RWPE2 (cell line): ENCODE measurements at regions not wholly inside any gene's neighbourhood (a gene's known extent, or its start where the extent isn't known, plus 50 kb on each side); places are given as distances from the start of the nearest gene placed in this dataset.
A peak's percentile ranks its signal among the peaks of the same experiment; 100 is the strongest.

ENCODE experiments used
- ATAC-seq: fragments of 200-7000 bp; cut with Tn5 transposase; 3 replicates; pipeline ENCODE4 v1.9.1; 2021; ENCODE audit warnings: low read depth
- DNase-seq: peaks from one replicate; pipeline ENCODE4 v3.0.0-alpha.2; 2020; ENCODE audit warnings: low spot score
- H3K27ac ChIP-seq: fragments of 450-650 bp; 2 replicates; pipeline ENCODE4 v1.5.1; 2017; ENCODE audit warnings: mild to moderate bottlenecking; ENCODE audit not compliant: poor library complexity, severe bottlenecking
- H3K27me3 ChIP-seq: fragments of 250-450 bp; sonication (Bioruptor Pico); 2 replicates; pipeline ENCODE4 v1.5.1; 2021; ENCODE audit warnings: mild to moderate bottlenecking, moderate library complexity; ENCODE audit not compliant: insufficient read depth, poor library complexity, severe bottlenecking
- H3K36me3 ChIP-seq: fragments of 250-450 bp; sonication (Bioruptor Pico); 2 replicates; pipeline ENCODE4 v1.5.1; 2020; ENCODE audit warnings: low read depth, mild to moderate bottlenecking, moderate library complexity
- H3K4me1 ChIP-seq: fragments of 250-450 bp; sonication (Bioruptor Pico); 2 replicates; pipeline ENCODE4 v1.5.1; 2021; ENCODE audit warnings: mild to moderate bottlenecking, moderate library complexity; ENCODE audit not compliant: insufficient read depth, poor library complexity, severe bottlenecking
- H3K4me3 ChIP-seq: fragments of 250-450 bp; sonication (Bioruptor Pico); 2 replicates; pipeline ENCODE4 v1.5.1; 2021; ENCODE audit warnings: mild to moderate bottlenecking, moderate library complexity; ENCODE audit not compliant: severe bottlenecking
- H3K9me3 ChIP-seq: fragments of 250-450 bp; sonication (Bioruptor Pico); 2 replicates; pipeline ENCODE4 v1.5.1; 2021; ENCODE audit warnings: mild to moderate bottlenecking, moderate library complexity; ENCODE audit not compliant: severe bottlenecking
- TF ChIP-seq, protein P1 (sequence below): fragments of 450-650 bp; IDR thresholded peaks from one replicate; pipeline ENCODE4 v1.5.1; 2017; ENCODE audit warnings: mild to moderate bottlenecking, moderate library complexity; ENCODE audit not compliant: poor library complexity, severe bottlenecking

GRCh38 chr1:218711884-218712674, 366.9 kb downstream of the TGFB2 start:
- Histone ChIP-seq H3K27me3 (no peaks in the 10 kb centered on the region), H3K27ac (peak overlapping the region; percentile 67), H3K36me3 (no peaks in the 10 kb centered on the region), H3K4me3 (no peak overlapping the region), H3K9me3 (no peaks in the 10 kb centered on the region), H3K4me1 (peaks cover 20% of the 10 kb centered on the region)
- ATAC-seq (peak; percentile 84), DNase-seq (peak; percentile 48)
- TF ChIP-seq, protein P1, sequence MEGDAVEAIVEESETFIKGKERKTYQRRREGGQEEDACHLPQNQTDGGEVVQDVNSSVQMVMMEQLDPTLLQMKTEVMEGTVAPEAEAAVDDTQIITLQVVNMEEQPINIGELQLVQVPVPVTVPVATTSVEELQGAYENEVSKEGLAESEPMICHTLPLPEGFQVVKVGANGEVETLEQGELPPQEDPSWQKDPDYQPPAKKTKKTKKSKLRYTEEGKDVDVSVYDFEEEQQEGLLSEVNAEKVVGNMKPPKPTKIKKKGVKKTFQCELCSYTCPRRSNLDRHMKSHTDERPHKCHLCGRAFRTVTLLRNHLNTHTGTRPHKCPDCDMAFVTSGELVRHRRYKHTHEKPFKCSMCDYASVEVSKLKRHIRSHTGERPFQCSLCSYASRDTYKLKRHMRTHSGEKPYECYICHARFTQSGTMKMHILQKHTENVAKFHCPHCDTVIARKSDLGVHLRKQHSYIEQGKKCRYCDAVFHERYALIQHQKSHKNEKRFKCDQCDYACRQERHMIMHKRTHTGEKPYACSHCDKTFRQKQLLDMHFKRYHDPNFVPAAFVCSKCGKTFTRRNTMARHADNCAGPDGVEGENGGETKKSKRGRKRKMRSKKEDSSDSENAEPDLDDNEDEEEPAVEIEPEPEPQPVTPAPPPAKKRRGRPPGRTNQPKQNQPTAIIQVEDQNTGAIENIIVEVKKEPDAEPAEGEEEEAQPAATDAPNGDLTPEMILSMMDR = no peak

GRCh38 chr1:218712677-218713076, 367.5 kb downstream of the TGFB2 start:
- H3K36me3 ChIP-seq = no peaks in the 10 kb centered on the region
- no peak for ATAC-seq
- H3K27me3 ChIP-seq = no peaks in the 10 kb centered on the region
- no peak overlapping the region for H3K4me3 ChIP-seq
- H3K4me1 ChIP-seq = peaks cover 18% of the 10 kb centered on the region
- DNase-seq = no peak
- H3K27ac ChIP-seq = peak overlapping the region; percentile 67
- TF ChIP-seq, protein P1 = no peak
- H3K9me3 ChIP-seq = no peaks in the 10 kb centered on the region

DNA sequence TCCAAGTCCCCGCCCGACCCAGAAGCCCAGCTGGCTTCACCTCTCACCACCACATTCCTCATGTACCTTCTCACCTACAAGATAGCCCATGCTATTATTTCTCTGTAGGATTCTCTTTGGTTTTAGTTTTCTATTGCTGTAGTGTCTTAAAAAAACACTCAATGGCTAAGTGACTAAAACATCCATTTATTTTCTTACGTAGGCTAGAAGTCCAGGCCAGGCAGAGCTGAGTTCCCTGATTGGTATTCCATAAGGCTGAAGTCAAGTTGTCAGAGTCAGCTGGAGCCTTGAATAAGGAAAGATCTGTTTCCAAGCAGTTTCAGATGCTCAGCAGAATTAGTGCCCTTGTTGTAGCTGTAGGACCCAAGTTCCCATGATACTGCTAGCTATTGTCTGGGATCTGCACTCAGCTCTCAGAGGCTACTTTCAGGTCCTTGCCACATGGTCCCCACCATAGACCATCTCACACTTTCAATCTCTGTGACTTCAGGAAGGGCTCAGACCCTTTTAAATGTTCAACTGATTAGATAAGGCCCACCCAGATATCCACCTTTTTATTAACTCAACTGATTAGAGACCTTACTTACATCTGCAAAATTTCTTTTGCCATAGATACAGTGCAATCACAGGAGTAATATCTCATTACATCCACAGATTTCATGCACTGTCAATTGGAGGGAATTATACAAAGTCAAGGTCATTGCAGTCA, 371.0 kb downstream of the TGFB2 start:
- no peak for DNase-seq
- TF ChIP-seq, protein P1 = no peak
- no peaks in the 10 kb centered on the region for H3K36me3 ChIP-seq
- no peaks in the 10 kb centered on the region for H3K9me3 ChIP-seq
- H3K27ac ChIP-seq = no peak overlapping the region
- H3K4me3 ChIP-seq = no peak overlapping the region
- no peak for ATAC-seq
- H3K4me1 ChIP-seq = peaks cover 16% of the 10 kb centered on the region
- H3K27me3 ChIP-seq = no peaks in the 10 kb centered on the region

GRCh38 chr1:218717575-218717974, 372.4 kb downstream of the TGFB2 start:
- DNase-seq = no peak
- TF ChIP-seq, protein P1 = no peak
- H3K27ac ChIP-seq = no peak overlapping the region
- no peak for ATAC-seq
- peaks cover 4% of the 10 kb centered on the region for H3K4me1 ChIP-seq
- H3K4me3 ChIP-seq = no peak overlapping the region
- H3K36me3 ChIP-seq = no peaks in the 10 kb centered on the region
- no peaks in the 10 kb centered on the region for H3K9me3 ChIP-seq
- H3K27me3 ChIP-seq = no peaks in the 10 kb centered on the region
